Testis (tissue), 2 donors: ENCODE measurements at regions not wholly inside any gene's neighbourhood (a gene's known extent, or its start where the extent isn't known, plus 50 kb on each side); places are given as distances from the start of the nearest gene placed in this dataset.

Source experiments
- DNase-seq: peaks from one replicate; pipeline ENCODE4 v3.0.0-alpha.2; 2019
- H3K27ac ChIP-seq, 2 donors: fragments of 200-600 bp; sonication (generic); one replicate each; pipeline ENCODE4 v1.5.1; 2019
- H3K27me3 ChIP-seq: fragments of 200-600 bp; sonication (generic); one replicate; pipeline ENCODE4 v1.5.1; 2019
- H3K36me3 ChIP-seq: fragments of 200-600 bp; sonication (generic); one replicate; pipeline ENCODE4 v1.5.1; 2017; ENCODE audit warnings: low read depth; ENCODE audit errors: missing control alignments
- H3K4me1 ChIP-seq: fragments of 200-600 bp; sonication (generic); one replicate; pipeline ENCODE4 v1.5.1; 2019
- H3K4me3 ChIP-seq, 2 donors: fragments of 200-600 bp; sonication (generic); one replicate each; pipeline ENCODE4 v1.5.1; 2017 to 2019
- H3K9me3 ChIP-seq: fragments of 200-600 bp; sonication (generic); one replicate; pipeline ENCODE4 v1.5.1; 2017
- POLR2A ChIP-seq: fragments of 450-650 bp; IDR thresholded peaks from one replicate; pipeline ENCODE4 v1.6.1; 2017; ENCODE audit warnings: antibody characterized with exemption, mild to moderate bottlenecking, moderate library complexity
- WGBS, 2 donors: methylation state at CpG; one replicate each; pipeline ENCODE4 v1.1.5; 2018; 5-methylcytosine and 5-hydroxymethylcytosine counted together
- intact Hi-C: fragments of 100-400 bp; cut with DNase I; formaldehyde crosslinking; loops from one replicate; pipeline ENCODE4 v1.15.1; 2023; ENCODE audit warnings: low total_unique reads
- TF ChIP-seq, protein P1 (sequence below), 3 experiments: fragments of 450-650 bp in 2 of 3; fragments of 200-600 bp in 1 of 3; sonication (generic) in 1 of 3; IDR thresholded peaks; one replicate each; pipeline ENCODE4 v1.5.1; 2016 to 2019; ENCODE audit warnings: antibody characterized with exemption in 3 of 3, mild to moderate bottlenecking in 2 of 3, moderate library complexity in 1 of 3

- intact Hi-C loops = no loop called here
- H3K4me1 ChIP-seq = no peaks in the 10 kb centered on the region
- WGBS, 2 donors = 88 to 90% methylated on average over 1 of the region's 1 CpG
- no peak overlapping the region for H3K4me3 ChIP-seq
- no peak for DNase-seq
- H3K27ac ChIP-seq = no peak overlapping the region
- H3K9me3 ChIP-seq = no peaks in the 10 kb centered on the region
- TF ChIP-seq, protein P1, sequence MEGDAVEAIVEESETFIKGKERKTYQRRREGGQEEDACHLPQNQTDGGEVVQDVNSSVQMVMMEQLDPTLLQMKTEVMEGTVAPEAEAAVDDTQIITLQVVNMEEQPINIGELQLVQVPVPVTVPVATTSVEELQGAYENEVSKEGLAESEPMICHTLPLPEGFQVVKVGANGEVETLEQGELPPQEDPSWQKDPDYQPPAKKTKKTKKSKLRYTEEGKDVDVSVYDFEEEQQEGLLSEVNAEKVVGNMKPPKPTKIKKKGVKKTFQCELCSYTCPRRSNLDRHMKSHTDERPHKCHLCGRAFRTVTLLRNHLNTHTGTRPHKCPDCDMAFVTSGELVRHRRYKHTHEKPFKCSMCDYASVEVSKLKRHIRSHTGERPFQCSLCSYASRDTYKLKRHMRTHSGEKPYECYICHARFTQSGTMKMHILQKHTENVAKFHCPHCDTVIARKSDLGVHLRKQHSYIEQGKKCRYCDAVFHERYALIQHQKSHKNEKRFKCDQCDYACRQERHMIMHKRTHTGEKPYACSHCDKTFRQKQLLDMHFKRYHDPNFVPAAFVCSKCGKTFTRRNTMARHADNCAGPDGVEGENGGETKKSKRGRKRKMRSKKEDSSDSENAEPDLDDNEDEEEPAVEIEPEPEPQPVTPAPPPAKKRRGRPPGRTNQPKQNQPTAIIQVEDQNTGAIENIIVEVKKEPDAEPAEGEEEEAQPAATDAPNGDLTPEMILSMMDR (IDR thresholded peaks at IDR 0.05) = no peak
- TF ChIP-seq POLR2A = no peak
- H3K36me3 ChIP-seq = no peaks in the 10 kb centered on the region
- H3K27me3 ChIP-seq = no peaks in the 10 kb centered on the region
These were observed 253.4 kb upstream of the NETO1 start for GRCh38 chr18:73121207-73121606.

- H3K27ac ChIP-seq = no peak overlapping the region
- no peaks in the 10 kb centered on the region for H3K27me3 ChIP-seq
- WGBS, 2 donors = 80 to 90% methylated on average over 8 of the region's 8 CpGs
- H3K36me3 ChIP-seq = no peaks in the 10 kb centered on the region
- TF ChIP-seq, protein P1 (IDR thresholded peaks at IDR 0.05) = no peak
- TF ChIP-seq POLR2A = no peak
- intact Hi-C loops = no loop called here
- H3K4me3 ChIP-seq = no peak overlapping the region
- H3K9me3 ChIP-seq = no peaks in the 10 kb centered on the region
- H3K4me1 ChIP-seq = no peaks in the 10 kb centered on the region
- DNase-seq = no peak
These were observed 252.8 kb upstream of the NETO1 start for GRCh38 chr18:73120626-73121025.

DNA sequence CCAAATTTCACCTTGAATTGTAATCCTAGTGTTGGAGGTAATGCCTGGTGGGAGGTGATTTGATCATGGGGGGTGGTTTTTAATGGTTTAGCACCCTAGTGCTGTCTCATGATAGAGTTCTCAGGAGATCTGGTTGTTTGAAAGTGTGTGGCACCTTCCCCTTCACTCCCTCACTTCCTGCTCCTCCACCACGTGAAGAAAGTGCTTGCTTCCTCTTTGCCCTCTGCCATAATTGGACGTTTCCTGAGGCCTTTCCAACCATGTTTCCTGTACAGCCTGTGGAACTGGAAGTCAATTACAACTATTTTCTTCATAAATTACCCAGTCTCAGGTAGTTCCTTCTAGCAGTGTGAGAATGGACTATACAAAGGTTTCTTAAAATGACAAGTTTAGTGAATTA is 251.8 kb upstream of the NETO1 start:
- H3K36me3 ChIP-seq = no peaks in the 10 kb centered on the region
- H3K4me1 ChIP-seq = no peaks in the 10 kb centered on the region
- 34 to 54% methylated on average over 2 of the region's 2 CpGs for WGBS, 2 donors
- intact Hi-C loops = no loop called here
- no peak overlapping the region for H3K4me3 ChIP-seq
- H3K27me3 ChIP-seq = no peaks in the 10 kb centered on the region
- TF ChIP-seq, protein P1 (IDR thresholded peaks at IDR 0.05) = no peak
- TF ChIP-seq POLR2A = no peak
- DNase-seq = no peak
- H3K27ac ChIP-seq = no peak overlapping the region
- H3K9me3 ChIP-seq = no peaks in the 10 kb centered on the region

GRCh38 chr18:73118121-73118816 is 250.5 kb upstream of the NETO1 start:
- H3K36me3 ChIP-seq = no peaks in the 10 kb centered on the region
- no peak for DNase-seq
- no peaks in the 10 kb centered on the region for H3K9me3 ChIP-seq
- H3K27me3 ChIP-seq = no peaks in the 10 kb centered on the region
- intact Hi-C loops = no loop called here
- no peak overlapping the region for H3K27ac ChIP-seq
- TF ChIP-seq POLR2A = no peak
- TF ChIP-seq, protein P1 (IDR thresholded peaks at IDR 0.05) = no peak
- H3K4me3 ChIP-seq = no peak overlapping the region
- H3K4me1 ChIP-seq = no peaks in the 10 kb centered on the region
- WGBS, 2 donors = 77 to 82% methylated on average over 3 of the region's 3 CpGs

DNA sequence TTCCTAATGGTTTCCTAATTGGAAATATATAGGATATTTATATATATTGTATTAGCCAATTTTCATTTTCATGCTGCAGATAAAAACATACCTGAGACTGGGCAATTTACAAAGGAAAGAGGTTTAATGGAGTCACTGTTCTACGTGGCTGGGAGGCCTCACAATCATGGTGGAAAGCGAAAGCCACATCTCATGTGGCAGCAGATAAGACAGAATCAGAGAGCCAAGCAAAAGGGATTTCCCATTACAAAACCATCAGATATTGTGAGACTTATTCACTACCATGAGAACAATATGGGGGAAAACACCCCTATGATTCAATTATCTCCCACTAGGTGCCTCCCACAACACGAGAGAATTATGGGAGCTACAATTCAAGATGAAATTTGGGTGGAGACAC is 242.5 kb upstream of the NETO1 start:
- no peak overlapping the region for H3K4me3 ChIP-seq
- TF ChIP-seq, protein P1 (IDR thresholded peaks at IDR 0.05) = no peak
- no peak for TF ChIP-seq POLR2A
- no peak for DNase-seq
- no peak overlapping the region for H3K27ac ChIP-seq
- no peaks in the 10 kb centered on the region for H3K36me3 ChIP-seq
- H3K4me1 ChIP-seq = no peaks in the 10 kb centered on the region
- no peaks in the 10 kb centered on the region for H3K27me3 ChIP-seq
- H3K9me3 ChIP-seq = no peaks in the 10 kb centered on the region
- intact Hi-C loops = no loop called here
- 81 to 82% methylated on average over 3 of the region's 3 CpGs for WGBS, 2 donors
